DMS114 treated with DMSO at 0.1 percent for 48 hours (cell line): ENCODE measurements at regions not wholly inside any gene's neighbourhood (a gene's known extent, or its start where the extent isn't known, plus 50 kb on each side); places are given as distances from the start of the nearest gene placed in this dataset.

Experiments used
- DNase-seq: peaks from one replicate; lab custom pipeline; 2025; ENCODE audit not compliant: unreplicated experiment; lab: John Stamatoyannopoulos, UW

GRCh38 chr18:40984856-40985255 lies 970.2 kb upstream of the PIK3C3 start:
- no peak for DNase-seq

GRCh38 chr18:40983835-40984234 lies 971.2 kb upstream of the PIK3C3 start:
- DNase-seq = no peak

- DNase-seq = no peak
Observed at GRCh38 chr18:40980171-40980570, 974.9 kb upstream of the PIK3C3 start.

- DNase-seq = no peak
Observed at GRCh38 chr18:40976050-40976449, 979.0 kb upstream of the PIK3C3 start.

- DNase-seq = no peak
Observed at GRCh38 chr18:40974448-40974847, 980.6 kb upstream of the PIK3C3 start.

- DNase-seq = no peak
Observed at GRCh38 chr18:40962784-40963183, 992.2 kb upstream of the PIK3C3 start.

- no peak for DNase-seq
Observed at GRCh38 chr18:40957533-40958070, 997.4 kb upstream of the PIK3C3 start.

- DNase-seq = no peak
Observed at GRCh38 chr18:40956213-40956612, 998.8 kb upstream of the PIK3C3 start.

GRCh38 chr18:40955351-40955750 lies 999.7 kb upstream of the PIK3C3 start:
- no peak for DNase-seq

GRCh38 chr18:40949114-40949950 lies 1005.7 kb upstream of the PIK3C3 start:
- DNase-seq = no peak

- no peak for DNase-seq
Observed at GRCh38 chr18:40944576-40944975, 1010.5 kb upstream of the PIK3C3 start.

GRCh38 chr18:40939656-40940515 lies 1015.1 kb upstream of the PIK3C3 start:
- DNase-seq = no peak

- DNase-seq = no peak
Observed at GRCh38 chr18:40938615-40939014, 1016.4 kb upstream of the PIK3C3 start.

GRCh38 chr18:40937386-40937785 lies 1017.6 kb upstream of the PIK3C3 start:
- no peak for DNase-seq

GRCh38 chr18:40935423-40935822 lies 1019.6 kb upstream of the PIK3C3 start:
- peak; percentile 26 for DNase-seq

- no peak for DNase-seq
Observed at GRCh38 chr18:40932862-40933261, 1022.2 kb upstream of the PIK3C3 start.

- no peak for DNase-seq
Observed at GRCh38 chr18:40930211-40930882, 1024.7 kb upstream of the PIK3C3 start.

GRCh38 chr18:40929399-40929798 lies 1025.6 kb upstream of the PIK3C3 start:
- DNase-seq = no peak

- DNase-seq = no peak
Observed at GRCh38 chr18:40926679-40927078, 1028.4 kb upstream of the PIK3C3 start.

GRCh38 chr18:40925071-40925541 lies 1029.9 kb upstream of the PIK3C3 start:
- no peak for DNase-seq
